ENCODE measurements at regions not wholly inside any gene's neighbourhood (a gene's known extent, or its start where the extent isn't known, plus 50 kb on each side); places are given as distances from the start of the nearest gene placed in this dataset.
A peak's percentile ranks its signal among the peaks of the same experiment; 100 is the strongest.

- TF ChIP-seq MYC (IDR thresholded peaks at IDR 0.05; ENCODE audit: low read depth, low read length) (no peak), POLR2A (IDR thresholded peaks at IDR 0.05; ENCODE audit: extremely low read depth, insufficient read length) (no peak)
- TF ChIP-seq, protein P1, sequence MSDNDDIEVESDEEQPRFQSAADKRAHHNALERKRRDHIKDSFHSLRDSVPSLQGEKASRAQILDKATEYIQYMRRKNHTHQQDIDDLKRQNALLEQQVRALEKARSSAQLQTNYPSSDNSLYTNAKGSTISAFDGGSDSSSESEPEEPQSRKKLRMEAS (IDR thresholded peaks at IDR 0.05; ENCODE audit: low read depth, low read length) = no peak
- TF ChIP-seq, protein P2, sequence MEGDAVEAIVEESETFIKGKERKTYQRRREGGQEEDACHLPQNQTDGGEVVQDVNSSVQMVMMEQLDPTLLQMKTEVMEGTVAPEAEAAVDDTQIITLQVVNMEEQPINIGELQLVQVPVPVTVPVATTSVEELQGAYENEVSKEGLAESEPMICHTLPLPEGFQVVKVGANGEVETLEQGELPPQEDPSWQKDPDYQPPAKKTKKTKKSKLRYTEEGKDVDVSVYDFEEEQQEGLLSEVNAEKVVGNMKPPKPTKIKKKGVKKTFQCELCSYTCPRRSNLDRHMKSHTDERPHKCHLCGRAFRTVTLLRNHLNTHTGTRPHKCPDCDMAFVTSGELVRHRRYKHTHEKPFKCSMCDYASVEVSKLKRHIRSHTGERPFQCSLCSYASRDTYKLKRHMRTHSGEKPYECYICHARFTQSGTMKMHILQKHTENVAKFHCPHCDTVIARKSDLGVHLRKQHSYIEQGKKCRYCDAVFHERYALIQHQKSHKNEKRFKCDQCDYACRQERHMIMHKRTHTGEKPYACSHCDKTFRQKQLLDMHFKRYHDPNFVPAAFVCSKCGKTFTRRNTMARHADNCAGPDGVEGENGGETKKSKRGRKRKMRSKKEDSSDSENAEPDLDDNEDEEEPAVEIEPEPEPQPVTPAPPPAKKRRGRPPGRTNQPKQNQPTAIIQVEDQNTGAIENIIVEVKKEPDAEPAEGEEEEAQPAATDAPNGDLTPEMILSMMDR (IDR thresholded peaks at IDR 0.05; ENCODE audit: low read depth, low read length) = no peak
- peak; percentile 50 for DNase-seq (ENCODE audit: low read depth)
- no peak overlapping the region for H3K4me3 ChIP-seq (ENCODE audit: low read depth, low read length)
Observed at GRCh38 chr1:192521734-192522133, 53.8 kb upstream of the RGS1 start.

DNA sequence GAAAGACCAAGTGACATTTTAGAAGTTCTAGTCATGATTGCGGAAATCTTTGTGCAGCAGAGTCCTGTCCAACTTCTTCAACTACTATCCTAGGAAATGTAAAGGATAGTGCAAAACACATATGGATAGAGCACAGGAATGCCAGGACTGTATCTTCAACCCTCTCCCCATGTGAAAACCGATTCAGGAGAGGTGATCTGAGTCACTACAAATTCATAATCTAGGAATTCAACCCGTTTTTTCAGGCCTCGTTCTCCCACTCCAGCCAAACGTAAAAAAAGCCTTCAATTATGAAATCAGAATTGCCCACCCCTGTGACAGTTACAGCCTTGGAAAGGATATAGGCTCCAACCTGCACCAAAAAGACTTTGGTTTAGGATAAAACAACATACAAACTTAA, 52.9 kb upstream of the RGS1 start:
- no peak for DNase-seq (ENCODE audit: low read depth)
- TF ChIP-seq, protein P2 (IDR thresholded peaks at IDR 0.05; ENCODE audit: low read depth, low read length) = no peak
- TF ChIP-seq POLR2A (IDR thresholded peaks at IDR 0.05; ENCODE audit: extremely low read depth, insufficient read length) (no peak), MYC (IDR thresholded peaks at IDR 0.05; ENCODE audit: low read depth, low read length) (no peak)
- TF ChIP-seq, protein P1 (IDR thresholded peaks at IDR 0.05; ENCODE audit: low read depth, low read length) = no peak
- no peak overlapping the region for H3K4me3 ChIP-seq (ENCODE audit: low read depth, low read length)

DNA sequence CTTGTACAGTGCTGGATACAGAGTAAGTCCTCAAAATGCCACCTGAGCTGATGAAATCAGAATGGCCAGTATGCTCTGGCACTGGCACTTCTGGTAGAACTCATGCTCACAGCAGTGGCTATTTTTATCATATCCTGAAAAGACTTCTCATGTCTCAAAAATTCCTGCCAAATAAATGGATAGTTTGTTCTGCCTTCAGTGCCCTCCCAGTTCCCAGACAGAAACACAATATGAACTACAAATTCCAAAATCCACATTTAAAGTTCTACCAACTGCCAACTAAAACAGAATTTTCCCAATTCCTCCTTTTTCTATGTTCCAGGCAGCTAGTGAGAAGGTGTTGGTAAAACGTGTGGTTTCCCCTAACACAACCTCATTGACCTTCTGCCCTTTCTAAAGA, 51.4 kb upstream of the RGS1 start:
- DNase-seq (ENCODE audit: low read depth) = no peak
- no peak overlapping the region for H3K4me3 ChIP-seq (ENCODE audit: low read depth, low read length)
- TF ChIP-seq MYC (IDR thresholded peaks at IDR 0.05; ENCODE audit: low read depth, low read length) = no peak
- TF ChIP-seq, protein P1 (IDR thresholded peaks at IDR 0.05; ENCODE audit: low read depth, low read length) = no peak
- TF ChIP-seq POLR2A (IDR thresholded peaks at IDR 0.05; ENCODE audit: extremely low read depth, insufficient read length) = no peak
- TF ChIP-seq, protein P2 (IDR thresholded peaks at IDR 0.05; ENCODE audit: low read depth, low read length) = no peak

All from NB4 (cell line).